HepG2 (cell line): ENCODE measurements at regions not wholly inside any gene's neighbourhood (a gene's known extent, or its start where the extent isn't known, plus 50 kb on each side); places are given as distances from the start of the nearest gene placed in this dataset.

Experiments used
- ATF7-NPFF ChIP-seq: sonication (generic); formaldehyde crosslinking; IDR thresholded peaks from 2 replicates; pipeline ENCODE4 v1.8.1; 2023; ENCODE audit warnings: mild to moderate bottlenecking, low read depth, missing genetic modification reagents, moderate library complexity
- CSRNP2 ChIP-seq: sonication (generic); formaldehyde crosslinking; conservative IDR thresholded peaks from 2 replicates; pipeline ENCODE4 v1.8.0; 2022; ENCODE audit warnings: low read depth, missing genetic modification reagents
- CTCF ChIP-seq: sonication (generic); formaldehyde crosslinking; IDR thresholded peaks from 2 replicates; pipeline ENCODE4 v1.5.0; 2020; ENCODE audit warnings: mild to moderate bottlenecking, missing genetic modification reagents, moderate library complexity
- DBP ChIP-seq: sonication (generic); formaldehyde crosslinking; IDR thresholded peaks from 2 replicates; pipeline ENCODE4 v1.4.0; 2020; ENCODE audit warnings: missing genetic modification reagents; ENCODE audit errors: not compliant biosample characterization
- HDAC1 ChIP-seq: sonication (generic); formaldehyde crosslinking; IDR thresholded peaks from 2 replicates; pipeline ENCODE4 v1.5.1; 2020; ENCODE audit warnings: mild to moderate bottlenecking, missing genetic modification reagents
- HES4 ChIP-seq: sonication (generic); formaldehyde crosslinking; IDR thresholded peaks from 2 replicates; pipeline ENCODE4 v1.9.0; 2021; ENCODE audit warnings: mild to moderate bottlenecking, missing genetic modification reagents, borderline replicate concordance
- KLF13 ChIP-seq: sonication (generic); formaldehyde crosslinking; IDR thresholded peaks from 2 replicates; pipeline ENCODE4 v1.4.0; 2020; ENCODE audit warnings: mild to moderate bottlenecking, missing genetic modification reagents
- KLF16 ChIP-seq, 2 experiments: sonication (generic) in 1 of 2; formaldehyde crosslinking in 1 of 2; IDR thresholded peaks; 2 replicates each; pipeline versions ENCODE4 v1.6.1 to v1.8.0; 2016 to 2023; ENCODE audit warnings: missing genetic modification reagents in 2 of 2, missing compliant biosample characterization in 1 of 2
- POLR2AphosphoS2 ChIP-seq: IDR thresholded peaks from 2 replicates; pipeline ENCODE4 v1.6.1; 2011; ENCODE audit warnings: low read depth, low read length, improper control_type of control experiment
- RARA ChIP-seq: IDR thresholded peaks from 2 replicates; pipeline ENCODE4 v1.6.1; 2016; ENCODE audit warnings: missing genetic modification reagents, missing compliant biosample characterization
- SALL2 ChIP-seq: sonication (generic); formaldehyde crosslinking; IDR thresholded peaks from 2 replicates; pipeline ENCODE4 v1.8.1; 2023; ENCODE audit warnings: mild to moderate bottlenecking, missing genetic modification reagents, inconsistent platforms
- XRCC5 ChIP-seq: fragments of 200-400 bp; formaldehyde crosslinking; optimal IDR thresholded peaks from 2 replicates; pipeline ENCODE3; 2017; ENCODE audit warnings: mild to moderate bottlenecking, low read length
- ZBTB20 ChIP-seq: sonication (generic); formaldehyde crosslinking; IDR thresholded peaks from 2 replicates; pipeline ENCODE4 v1.8.1; 2023; ENCODE audit warnings: missing genetic modification reagents, low read depth, mild to moderate bottlenecking, borderline replicate concordance
- ZHX2 ChIP-seq, 2 experiments: sonication (generic) in 1 of 2; formaldehyde crosslinking in 1 of 2; IDR thresholded peaks; 2 replicates each; pipeline versions ENCODE4 v1.6.1 to v1.9.0; 2014 to 2022; ENCODE audit warnings: antibody characterized with exemption in 1 of 2, borderline replicate concordance in 1 of 2, inconsistent platforms in 1 of 2, low read depth in 1 of 2, missing genetic modification reagents in 1 of 2
- ZNF484 ChIP-seq: sonication (generic); formaldehyde crosslinking; IDR thresholded peaks from 2 replicates; pipeline ENCODE4 v1.5.1; 2020; ENCODE audit warnings: mild to moderate bottlenecking, low read depth, missing genetic modification reagents, borderline replicate concordance
- ZNF691 ChIP-seq: sonication (generic); formaldehyde crosslinking; IDR thresholded peaks from 2 replicates; pipeline ENCODE4 v1.4.0; 2020; ENCODE audit warnings: missing genetic modification reagents, low read depth, mild to moderate bottlenecking, borderline replicate concordance
- ZNF773 ChIP-seq: sonication (generic); formaldehyde crosslinking; IDR thresholded peaks from 2 replicates; pipeline ENCODE4 v1.4.0; 2020; ENCODE audit warnings: missing genetic modification reagents, borderline replicate concordance

GRCh38 chr15:69591905-69592508, 139.4 kb downstream of the RPLP1 start (continued):
- TF ChIP-seq ZBTB20 (CRISPR knock-in tag) (peak; percentile 89; the same call in 1 of the 2 replicates), ZNF484 (no peak), SALL2 (no peak), RARA (CRISPR knock-in tag) (peak; percentile 95), DBP (CRISPR knock-in tag) (no peak), CTCF (no peak), ZNF773 (CRISPR knock-in tag) (no peak), ZHX2 (IDR thresholded peaks at IDR 0.05; ENCODE audit: low read depth) (no peak), ZHX2 (CRISPR knock-in tag; IDR thresholded peaks at IDR 0.05; ENCODE audit: borderline replicate concordance) (no peak; the same call in 1 of the 2 replicates), HES4 (CRISPR knock-in tag) (no peak), POLR2AphosphoS2 (no peak), HDAC1 (CRISPR knock-in tag) (peak; percentile 88), CSRNP2 (CRISPR knock-in tag) (no peak), ATF7-NPFF (CRISPR knock-in tag) (no peak), ZNF691 (CRISPR knock-in tag) (no peak), KLF16 (CRISPR knock-in tag; IDR thresholded peaks at IDR 0.05) (peak in 1 of 2 experiments; percentile 78; a peak in 2 of 4 replicates), KLF13 (CRISPR knock-in tag) (no peak), XRCC5 (no peak)
